Transverse colon (tissue), 4 donors: ENCODE measurements at regions not wholly inside any gene's neighbourhood (a gene's known extent, or its start where the extent isn't known, plus 50 kb on each side); places are given as distances from the start of the nearest gene placed in this dataset.

Experiments
- CTCF ChIP-seq, 5 experiments: fragments of 200-600 bp in 3 of 5; fragments of 450-650 bp in 2 of 5; sonication (generic) in 3 of 5; IDR thresholded peaks; 1 replicate in 2 of 5; 2 replicates in 3 of 5; pipeline ENCODE4 v1.5.1; 2016 to 2017; ENCODE audit warnings: antibody characterized with exemption in 5 of 5, inconsistent platforms in 3 of 5, mild to moderate bottlenecking in 2 of 5, moderate library complexity in 1 of 5
- EP300 ChIP-seq: sonication (generic); formaldehyde crosslinking; IDR thresholded peaks from one replicate; pipeline ENCODE4 v1.6.1; 2017; ENCODE audit warnings: antibody characterized with exemption, low read depth
- POLR2A ChIP-seq: fragments of 450-650 bp; IDR thresholded peaks from one replicate; pipeline ENCODE4 v1.6.1; 2016; ENCODE audit warnings: antibody characterized with exemption, mild to moderate bottlenecking, moderate library complexity
- POLR2AphosphoS5 ChIP-seq, 3 donors: sonication (generic); formaldehyde crosslinking; IDR thresholded peaks; one replicate each; pipeline ENCODE4 v1.6.1; 2016; ENCODE audit warnings: antibody characterized with exemption in 3 of 3

- TF ChIP-seq CTCF (IDR thresholded peaks at IDR 0.05) (no peak), POLR2AphosphoS5 (IDR thresholded peaks at IDR 0.05) (no peak), EP300 (no peak), POLR2A (no peak)
Measured at GRCh38 chr22:27697888-27698287, 103.7 kb downstream of the MN1 start.
